DND-41 (cell line): ENCODE measurements at regions not wholly inside any gene's neighbourhood (a gene's known extent, or its start where the extent isn't known, plus 50 kb on each side); places are given as distances from the start of the nearest gene placed in this dataset.
"Not testable (repeated sequence)": the region's sequence is repeated elsewhere in the genome, so short reads cannot be mapped to it uniquely, and the experiment has no call there.

Source experiments
- ATAC-seq: fragments of 200-7000 bp; cut with Tn5 transposase; 3 replicates; pipeline ENCODE4 v1.9.1; 2021; ENCODE audit warnings: low read depth; ENCODE audit not compliant: insufficient read depth
- DNase-seq: peaks from one replicate; pipeline ENCODE4 v3.0.0-alpha.2; 2020
- H2AFZ ChIP-seq: 2 replicates; pipeline ENCODE4 v1.6.0; 2012; ENCODE audit warnings: low read depth, low read length
- H3K27ac ChIP-seq: 2 replicates; pipeline ENCODE4 v1.5.1; 2012; ENCODE audit warnings: low read length, inconsistent platforms
- H3K27me3 ChIP-seq: fragments of 200-600 bp; sonication (generic); 2 replicates; pipeline ENCODE4 v1.6.0; 2012; ENCODE audit warnings: low read length, mild to moderate bottlenecking, inconsistent platforms; ENCODE audit not compliant: insufficient read depth, poor library complexity
- H3K36me3 ChIP-seq: 2 replicates; pipeline ENCODE4 v1.5.1; 2012; ENCODE audit warnings: low read length, inconsistent platforms; ENCODE audit not compliant: insufficient read depth
- H3K4me1 ChIP-seq: 2 replicates; pipeline ENCODE4 v1.5.1; 2012; ENCODE audit warnings: mild to moderate bottlenecking, low read length; ENCODE audit not compliant: insufficient read depth
- H3K4me2 ChIP-seq: 2 replicates; pipeline ENCODE4 v1.6.0; 2012; ENCODE audit warnings: mild to moderate bottlenecking, moderate library complexity, low read length, inconsistent platforms; ENCODE audit not compliant: insufficient read depth
- H3K4me3 ChIP-seq, 2 experiments: fragments of 200-600 bp in 1 of 2; shearing (Covaris generic) in 1 of 2; 2 replicates each; pipeline ENCODE4 v1.5.1; 2012 to 2016; ENCODE audit warnings: inconsistent platforms in 2 of 2, low read length in 2 of 2, mild to moderate bottlenecking in 2 of 2, low read depth in 1 of 2, moderate library complexity in 1 of 2
- H3K79me2 ChIP-seq: 2 replicates; pipeline ENCODE4 v1.6.0; 2012; ENCODE audit warnings: low read length, inconsistent platforms; ENCODE audit not compliant: insufficient read depth
- H3K9ac ChIP-seq: 2 replicates; pipeline ENCODE4 v1.6.0; 2012; ENCODE audit warnings: low read depth, mild to moderate bottlenecking, inconsistent platforms, low read length, moderate library complexity
- H3K9me3 ChIP-seq: 2 replicates; pipeline ENCODE4 v1.5.1; 2012; ENCODE audit warnings: low read length, moderate library complexity, mild to moderate bottlenecking, inconsistent platforms; ENCODE audit not compliant: insufficient read depth, severe bottlenecking
- H4K20me1 ChIP-seq: 2 replicates; pipeline ENCODE4 v1.6.0; 2012; ENCODE audit warnings: low read length; ENCODE audit not compliant: insufficient read depth
- EZH2 ChIP-seq: IDR thresholded peaks from 3 replicates; pipeline ENCODE4 v1.6.1; 2012; ENCODE audit warnings: borderline replicate concordance, low read depth, mild to moderate bottlenecking, moderate library complexity, low read length, inconsistent platforms; ENCODE audit not compliant: severe bottlenecking
- TF ChIP-seq, protein P1 (sequence below): IDR thresholded peaks from 2 replicates; pipeline ENCODE4 v1.5.1; 2012; ENCODE audit warnings: borderline replicate concordance, low read length, moderate library complexity, mild to moderate bottlenecking; ENCODE audit not compliant: poor library complexity, severe bottlenecking; ENCODE audit errors: extremely low read depth

- H3K36me3 ChIP-seq, result no peaks in the 10 kb centered on the region
- no peaks in the 10 kb centered on the region for H3K9me3 ChIP-seq
- no peaks in the 10 kb centered on the region for H3K79me2 ChIP-seq
- no peak overlapping the region for H3K4me3 ChIP-seq
- no peak for TF ChIP-seq EZH2
- TF ChIP-seq, protein P1, sequence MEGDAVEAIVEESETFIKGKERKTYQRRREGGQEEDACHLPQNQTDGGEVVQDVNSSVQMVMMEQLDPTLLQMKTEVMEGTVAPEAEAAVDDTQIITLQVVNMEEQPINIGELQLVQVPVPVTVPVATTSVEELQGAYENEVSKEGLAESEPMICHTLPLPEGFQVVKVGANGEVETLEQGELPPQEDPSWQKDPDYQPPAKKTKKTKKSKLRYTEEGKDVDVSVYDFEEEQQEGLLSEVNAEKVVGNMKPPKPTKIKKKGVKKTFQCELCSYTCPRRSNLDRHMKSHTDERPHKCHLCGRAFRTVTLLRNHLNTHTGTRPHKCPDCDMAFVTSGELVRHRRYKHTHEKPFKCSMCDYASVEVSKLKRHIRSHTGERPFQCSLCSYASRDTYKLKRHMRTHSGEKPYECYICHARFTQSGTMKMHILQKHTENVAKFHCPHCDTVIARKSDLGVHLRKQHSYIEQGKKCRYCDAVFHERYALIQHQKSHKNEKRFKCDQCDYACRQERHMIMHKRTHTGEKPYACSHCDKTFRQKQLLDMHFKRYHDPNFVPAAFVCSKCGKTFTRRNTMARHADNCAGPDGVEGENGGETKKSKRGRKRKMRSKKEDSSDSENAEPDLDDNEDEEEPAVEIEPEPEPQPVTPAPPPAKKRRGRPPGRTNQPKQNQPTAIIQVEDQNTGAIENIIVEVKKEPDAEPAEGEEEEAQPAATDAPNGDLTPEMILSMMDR, result no peak
- H4K20me1 ChIP-seq, result no peaks in the 10 kb centered on the region
- ATAC-seq, result no peak
- no peaks in the 10 kb centered on the region for H3K27me3 ChIP-seq
- no peak for DNase-seq
- no peaks in the 10 kb centered on the region for H3K4me1 ChIP-seq
- H3K9ac ChIP-seq, result no peak overlapping the region
- H3K4me2 ChIP-seq, result no peak overlapping the region
- H2AFZ ChIP-seq, result no peak overlapping the region
- no peak overlapping the region for H3K27ac ChIP-seq
Measured at GRCh38 chr6:115582386-115582785, 478.3 kb downstream of the FRK start.

GRCh38 chr6:115579565-115579964, 481.1 kb downstream of the FRK start:
- H3K36me3 ChIP-seq, H3K9me3 ChIP-seq, DNase-seq, H3K27me3 ChIP-seq, H3K9ac ChIP-seq, H4K20me1 ChIP-seq, H3K79me2 ChIP-seq, H2AFZ ChIP-seq, ATAC-seq, H3K4me3 ChIP-seq, H3K4me1 ChIP-seq, H3K27ac ChIP-seq, H3K4me2 ChIP-seq: not testable (repeated sequence)

DNA sequence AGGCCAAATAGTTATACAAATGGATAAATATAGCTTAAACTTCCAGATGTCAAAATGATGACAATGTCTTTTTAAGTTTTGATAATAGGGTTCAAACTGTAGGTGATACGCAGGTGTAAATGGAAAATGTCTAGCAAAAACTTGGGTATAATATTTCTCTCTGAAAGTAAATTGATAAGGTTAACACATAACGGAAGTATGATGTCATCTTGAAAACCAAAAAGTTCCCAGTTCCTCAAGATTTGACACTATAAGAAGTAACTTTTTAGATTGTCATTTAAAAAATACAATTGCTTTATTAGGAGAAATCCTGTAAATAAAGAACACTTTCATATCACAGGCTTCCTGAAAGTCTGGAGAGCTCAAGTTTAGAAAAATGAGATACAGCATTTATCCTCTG, 483.4 kb downstream of the FRK start:
- no peak for DNase-seq
- Histone ChIP-seq H3K4me1 (no peaks in the 10 kb centered on the region), H3K36me3 (no peaks in the 10 kb centered on the region), H4K20me1 (no peaks in the 10 kb centered on the region), H2AFZ (no peak overlapping the region), H3K4me3 (no peak overlapping the region), H3K79me2 (no peaks in the 10 kb centered on the region), H3K4me2 (no peak overlapping the region), H3K27me3 (no peaks in the 10 kb centered on the region), H3K9ac (no peak overlapping the region), H3K27ac (no peak overlapping the region), H3K9me3 (no peaks in the 10 kb centered on the region)
- TF ChIP-seq EZH2, result no peak
- TF ChIP-seq, protein P1, result no peak
- ATAC-seq, result no peak

DNA sequence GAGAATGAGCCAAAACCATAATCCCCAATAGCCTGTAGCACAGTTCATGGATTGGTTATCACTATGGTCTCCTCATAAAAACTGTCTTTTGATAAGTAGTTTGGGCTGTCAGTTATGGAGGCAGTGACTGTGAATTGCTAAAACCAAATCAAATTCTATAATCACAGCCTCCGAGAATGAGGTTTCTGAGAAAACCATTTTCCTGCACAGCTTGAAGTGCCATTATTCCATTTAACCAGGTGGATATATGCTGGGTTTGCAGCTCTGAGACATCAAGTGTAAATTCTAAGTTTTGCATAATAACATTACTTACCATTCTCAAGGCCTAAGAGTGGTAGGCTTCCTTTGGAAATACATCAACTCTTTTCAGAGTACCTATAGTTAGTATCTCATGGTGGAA, 485.4 kb downstream of the FRK start:
- H3K36me3 ChIP-seq, result no peaks in the 10 kb centered on the region
- H3K9me3 ChIP-seq, result no peaks in the 10 kb centered on the region
- ATAC-seq, result no peak
- H3K4me3 ChIP-seq, result no peak overlapping the region
- no peaks in the 10 kb centered on the region for H4K20me1 ChIP-seq
- H3K79me2 ChIP-seq, result no peaks in the 10 kb centered on the region
- no peaks in the 10 kb centered on the region for H3K27me3 ChIP-seq
- H3K27ac ChIP-seq, result no peak overlapping the region
- H2AFZ ChIP-seq, result no peak overlapping the region
- no peak overlapping the region for H3K4me2 ChIP-seq
- H3K9ac ChIP-seq, result no peak overlapping the region
- H3K4me1 ChIP-seq, result peaks cover 4% of the 10 kb centered on the region; the same call in 1 of the 2 replicates
- no peak for DNase-seq
- TF ChIP-seq, protein P1, result no peak
- TF ChIP-seq EZH2, result no peak
